IMR-90 (cell line): ENCODE measurements at regions not wholly inside any gene's neighbourhood (a gene's known extent, or its start where the extent isn't known, plus 50 kb on each side); places are given as distances from the start of the nearest gene placed in this dataset.

Experiments
- ATAC-seq: fragments of 200-7000 bp; cut with Tn5 transposase; 2 replicates; pipeline ENCODE4 v1.9.1; 2020; ENCODE audit warnings: low read depth, mild to moderate bottlenecking, moderate library complexity
- BruUV-seq: library from RNA; stranded (reverse); fragments of 400-500 nt; replicated peaks from 2 replicates; lab custom pipeline; 2021; lab: Mats Ljungman, UMichigan
- CTCF ChIA-PET: fragments of 300-600 bp; formaldehyde crosslinking; extraction: SDS; loops from one replicate; lab custom pipeline; 2021; ENCODE audit warnings: antibody characterized with exemption; lab: Yijun Ruan, JAX
- POLR2A ChIA-PET: fragments of 300-600 bp; sonication (Branson Sonifier 250); formaldehyde crosslinking; loops from one replicate; lab custom pipeline; 2022; ENCODE audit warnings: antibody characterized with exemption; ENCODE audit not compliant: unreplicated experiment; lab: Charles Lee
- DNase-seq: peaks from one replicate; pipeline ENCODE4 v3.0.0; 2013
- H2AFZ ChIP-seq: replicated peaks from 2 replicates; pipeline ENCODE3; 2013; ENCODE audit warnings: low read length, mild to moderate bottlenecking; ENCODE audit not compliant: poor library complexity
- H2AK5ac ChIP-seq: 2 replicates; pipeline ENCODE4 v1.6.1; 2013; ENCODE audit warnings: low read depth, low read length, inconsistent platforms
- H2AK9ac ChIP-seq: replicated peaks from 2 replicates; pipeline ENCODE3; 2013; ENCODE audit warnings: mild to moderate bottlenecking, low read depth, low read length, moderate library complexity; ENCODE audit not compliant: poor library complexity
- H2BK120ac ChIP-seq: 2 replicates; pipeline ENCODE4 v1.6.1; 2013; ENCODE audit warnings: low read depth, low read length, inconsistent platforms
- H2BK15ac ChIP-seq: 3 replicates; pipeline ENCODE4 v1.6.1; 2013; ENCODE audit warnings: low read depth, low read length, inconsistent platforms
- H2BK20ac ChIP-seq: 2 replicates; pipeline ENCODE4 v1.6.1; 2013; ENCODE audit warnings: low read depth, mild to moderate bottlenecking, inconsistent platforms, low read length, moderate library complexity
- H2BK5ac ChIP-seq: 2 replicates; pipeline ENCODE4 v1.6.1; 2013; ENCODE audit warnings: mild to moderate bottlenecking, low read depth, low read length, inconsistent platforms; ENCODE audit not compliant: poor library complexity, severe bottlenecking
- H3K14ac ChIP-seq: replicated peaks from 2 replicates; pipeline ENCODE4 v1.6.1; 2013; ENCODE audit warnings: low read depth, low read length, inconsistent platforms
- H3K18ac ChIP-seq: 2 replicates; pipeline ENCODE4 v1.6.1; 2013; ENCODE audit warnings: low read depth, low read length, control low read depth
- H3K23ac ChIP-seq: 2 replicates; pipeline ENCODE4 v1.6.1; 2013; ENCODE audit warnings: low read depth, low read length, inconsistent platforms
- H3K27ac ChIP-seq: 2 replicates; pipeline ENCODE4 v1.5.1; 2013; ENCODE audit warnings: mild to moderate bottlenecking, control low read depth, low read length; ENCODE audit not compliant: insufficient read depth
- H3K27me3 ChIP-seq: 2 replicates; pipeline ENCODE4 v1.6.1; 2013; ENCODE audit warnings: low read length; ENCODE audit not compliant: control insufficient read depth, insufficient read depth
- H3K36me3 ChIP-seq: 2 replicates; pipeline ENCODE4 v1.6.1; 2013; ENCODE audit warnings: low read length, mixed read lengths; ENCODE audit not compliant: control insufficient read depth, insufficient read depth
- H3K4ac ChIP-seq: 2 replicates; pipeline ENCODE4 v1.6.1; 2013; ENCODE audit warnings: low read depth, low read length, inconsistent platforms
- H3K4me1 ChIP-seq: 2 replicates; pipeline ENCODE4 v1.6.1; 2013; ENCODE audit warnings: low read length, mixed read lengths; ENCODE audit not compliant: control insufficient read depth, insufficient read depth
- H3K4me2 ChIP-seq: 2 replicates; pipeline ENCODE4 v1.6.1; 2013; ENCODE audit warnings: low read depth, mild to moderate bottlenecking, control low read depth, low read length, moderate library complexity
- H3K4me3 ChIP-seq: 2 replicates; pipeline ENCODE4 v1.5.1; 2013; ENCODE audit warnings: low read depth, mild to moderate bottlenecking, control low read depth, low read length, moderate library complexity; ENCODE audit not compliant: insufficient read depth
- H3K56ac ChIP-seq: 2 replicates; pipeline ENCODE4 v1.6.1; 2013; ENCODE audit warnings: low read length, inconsistent platforms; ENCODE audit not compliant: insufficient read depth; ENCODE audit errors: extremely low read depth
- H3K79me1 ChIP-seq, 2 experiments: 2 replicates each; pipeline ENCODE4 v1.6.1; 2013; ENCODE audit warnings: low read length in 2 of 2, inconsistent platforms in 1 of 2, low read depth in 1 of 2
- H3K9ac ChIP-seq: 2 replicates; pipeline ENCODE4 v1.6.1; 2013; ENCODE audit warnings: low read depth, low read length, control low read depth
- H3K9me1 ChIP-seq: 2 replicates; pipeline ENCODE4 v1.6.1; 2013; ENCODE audit warnings: low read length, inconsistent platforms; ENCODE audit not compliant: insufficient read depth
- H3K9me3 ChIP-seq: 2 replicates; pipeline ENCODE4 v1.6.1; 2013; ENCODE audit warnings: low read length; ENCODE audit not compliant: control insufficient read depth, insufficient read depth
- H4K20me1 ChIP-seq: 2 replicates; pipeline ENCODE4 v1.6.1; 2013; ENCODE audit warnings: low read length, inconsistent platforms; ENCODE audit not compliant: insufficient read depth
- H4K5ac ChIP-seq: 2 replicates; pipeline ENCODE4 v1.6.1; 2013; ENCODE audit warnings: mild to moderate bottlenecking, low read depth, low read length, control low read depth
- H4K8ac ChIP-seq, 2 experiments: 2 replicates each; pipeline ENCODE4 v1.6.1; 2013; ENCODE audit warnings: low read depth in 2 of 2, low read length in 2 of 2, control low read depth in 1 of 2, inconsistent platforms in 1 of 2
- H4K91ac ChIP-seq: 2 replicates; pipeline ENCODE4 v1.6.1; 2013; ENCODE audit warnings: low read depth, low read length, inconsistent platforms; ENCODE audit not compliant: insufficient read depth
- NFE2L2 ChIP-seq: fragments of 150-350 bp; IDR thresholded peaks from 2 replicates; pipeline ENCODE4 v1.6.1; 2016; ENCODE audit warnings: low read depth, mild to moderate bottlenecking, low read length
- POLR2A ChIP-seq: IDR thresholded peaks from 2 replicates; pipeline ENCODE4 v1.6.1; 2012; ENCODE audit warnings: mild to moderate bottlenecking, low read depth, low read length
- SMC3 ChIP-seq: fragments of 150-350 bp; IDR thresholded peaks from 2 replicates; pipeline ENCODE4 v1.6.1; 2016; ENCODE audit warnings: low read depth, mild to moderate bottlenecking, antibody characterized with exemption, low read length, moderate library complexity
- WGBS, 2 experiments: methylation state at CpG; one replicate each; pipeline versions ENCODE4 v1.1.5 to v1.1.7; 2013; ENCODE audit warnings: missing lambda C conversion rate in 2 of 2; ENCODE audit not compliant: insufficient read length in 1 of 2; ENCODE audit errors: extremely low coverage in 2 of 2; 5-methylcytosine and 5-hydroxymethylcytosine counted together
- dilution Hi-C: fragments of 300-500 bp; cut with HindIII; formaldehyde crosslinking; loops from one replicate; pipeline ENCODE4 v1.14.3; 2018; ENCODE audit warnings: low sequenced_read_pairs; ENCODE audit not compliant: unreplicated experiment
- in situ Hi-C: fragments of 300-500 bp; cut with MboI; formaldehyde crosslinking; loops from 3 replicates; pipeline ENCODE4 v1.14.3; 2019; ENCODE audit warnings: low sequenced_read_pairs, inconsistent platforms, mixed read lengths
- intact Hi-C: fragments of 100-400 bp; cut with micrococcal nuclease; formaldehyde crosslinking; loops from 2 replicates; pipeline ENCODE4 v1.10.0; 2022
- TF ChIP-seq, protein P1 (sequence below): conservative IDR thresholded peaks from 2 replicates; pipeline ENCODE4 v1.5.1; 2012; ENCODE audit warnings: mild to moderate bottlenecking, low read depth, low read length, improper control_type of control experiment

DNA sequence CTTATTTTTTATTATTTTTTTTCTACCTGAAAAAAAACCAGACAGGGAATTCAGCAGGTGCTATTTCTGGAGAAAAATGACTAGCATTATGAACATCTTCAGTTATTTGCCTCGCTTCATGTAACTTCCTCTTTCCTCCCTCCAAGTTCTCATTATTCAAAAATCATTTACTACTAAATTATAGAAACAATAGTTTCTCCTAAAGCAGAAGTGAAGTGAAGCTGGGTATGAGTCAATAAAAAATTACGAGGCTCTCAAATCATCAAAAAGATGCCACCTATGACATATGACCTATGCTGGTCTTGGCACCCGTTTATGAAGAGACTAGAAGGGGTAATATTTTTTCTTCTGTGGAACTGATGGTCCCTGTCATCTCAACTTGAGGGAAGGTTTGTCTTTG lies 145.0 kb upstream of the AADAT start:
- no TSS peak for BruUV-seq
- dilution Hi-C loops (no loop called here), in situ Hi-C loops (no loop called here), intact Hi-C loops (no loop called here)
- H2BK15ac ChIP-seq, result no peak overlapping the region
- no peak overlapping the region for H2AK9ac ChIP-seq
- no peak overlapping the region for H4K8ac ChIP-seq
- CTCF ChIA-PET, result no interaction called here
- H3K4me2 ChIP-seq, result no peak overlapping the region
- no peak for ATAC-seq
- no peaks in the 10 kb centered on the region for H4K20me1 ChIP-seq
- no peak overlapping the region for H3K4me3 ChIP-seq
- H2BK20ac ChIP-seq, result no peak overlapping the region
- no peaks in the 10 kb centered on the region for H3K36me3 ChIP-seq
- no peak overlapping the region for H4K91ac ChIP-seq
- no peak overlapping the region for H2AK5ac ChIP-seq
- no peak overlapping the region for H3K4ac ChIP-seq
- H4K5ac ChIP-seq, result no peak overlapping the region
- H3K9ac ChIP-seq, result no peak overlapping the region
- H2AFZ ChIP-seq, result no peak overlapping the region
- no peaks in the 10 kb centered on the region for H3K79me1 ChIP-seq
- no peak overlapping the region for H3K56ac ChIP-seq
- no peaks in the 10 kb centered on the region for H3K27me3 ChIP-seq
- H3K9me3 ChIP-seq, result peaks cover 2% of the 10 kb centered on the region
- no peak overlapping the region for H2BK120ac ChIP-seq
- H3K4me1 ChIP-seq, result no peaks in the 10 kb centered on the region
- no peak overlapping the region for H3K18ac ChIP-seq
- TF ChIP-seq SMC3, result no peak
- no peak for TF ChIP-seq NFE2L2
- TF ChIP-seq, protein P1, sequence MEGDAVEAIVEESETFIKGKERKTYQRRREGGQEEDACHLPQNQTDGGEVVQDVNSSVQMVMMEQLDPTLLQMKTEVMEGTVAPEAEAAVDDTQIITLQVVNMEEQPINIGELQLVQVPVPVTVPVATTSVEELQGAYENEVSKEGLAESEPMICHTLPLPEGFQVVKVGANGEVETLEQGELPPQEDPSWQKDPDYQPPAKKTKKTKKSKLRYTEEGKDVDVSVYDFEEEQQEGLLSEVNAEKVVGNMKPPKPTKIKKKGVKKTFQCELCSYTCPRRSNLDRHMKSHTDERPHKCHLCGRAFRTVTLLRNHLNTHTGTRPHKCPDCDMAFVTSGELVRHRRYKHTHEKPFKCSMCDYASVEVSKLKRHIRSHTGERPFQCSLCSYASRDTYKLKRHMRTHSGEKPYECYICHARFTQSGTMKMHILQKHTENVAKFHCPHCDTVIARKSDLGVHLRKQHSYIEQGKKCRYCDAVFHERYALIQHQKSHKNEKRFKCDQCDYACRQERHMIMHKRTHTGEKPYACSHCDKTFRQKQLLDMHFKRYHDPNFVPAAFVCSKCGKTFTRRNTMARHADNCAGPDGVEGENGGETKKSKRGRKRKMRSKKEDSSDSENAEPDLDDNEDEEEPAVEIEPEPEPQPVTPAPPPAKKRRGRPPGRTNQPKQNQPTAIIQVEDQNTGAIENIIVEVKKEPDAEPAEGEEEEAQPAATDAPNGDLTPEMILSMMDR, result no peak
- TF ChIP-seq POLR2A, result no peak
- POLR2A ChIA-PET, result no interaction called here
- H3K9me1 ChIP-seq, result no peaks in the 10 kb centered on the region
- H3K23ac ChIP-seq, result no peak overlapping the region
- 100% methylated on average over 1 of the region's 3 CpGs; no CpG with 5 or more reads in 1 of the 2 experiments for WGBS, 2 experiments
- H3K14ac ChIP-seq, result no peak overlapping the region
- no peak for DNase-seq
- H2BK5ac ChIP-seq, result no peak overlapping the region
- no peak overlapping the region for H3K27ac ChIP-seq
